Thyroid gland (tissue), 4 donors: ENCODE measurements at regions not wholly inside any gene's neighbourhood (a gene's known extent, or its start where the extent isn't known, plus 50 kb on each side); places are given as distances from the start of the nearest gene placed in this dataset.

ENCODE experiments used
- POLR2A ChIP-seq, 2 donors: fragments of 450-650 bp; IDR thresholded peaks; one replicate each; pipeline ENCODE4 v1.6.1; 2017; ENCODE audit warnings: antibody characterized with exemption in 2 of 2, mild to moderate bottlenecking in 2 of 2, moderate library complexity in 1 of 2
- TF ChIP-seq, protein P1 (sequence below), 6 experiments: fragments of 200-600 bp in 3 of 6; fragments of 450-650 bp in 3 of 6; sonication (generic) in 3 of 6; IDR thresholded peaks; one replicate each; pipeline ENCODE4 v1.5.1; 2016 to 2019; ENCODE audit warnings: antibody characterized with exemption in 6 of 6, mild to moderate bottlenecking in 2 of 6, inconsistent platforms in 1 of 6, moderate library complexity in 1 of 6

DNA sequence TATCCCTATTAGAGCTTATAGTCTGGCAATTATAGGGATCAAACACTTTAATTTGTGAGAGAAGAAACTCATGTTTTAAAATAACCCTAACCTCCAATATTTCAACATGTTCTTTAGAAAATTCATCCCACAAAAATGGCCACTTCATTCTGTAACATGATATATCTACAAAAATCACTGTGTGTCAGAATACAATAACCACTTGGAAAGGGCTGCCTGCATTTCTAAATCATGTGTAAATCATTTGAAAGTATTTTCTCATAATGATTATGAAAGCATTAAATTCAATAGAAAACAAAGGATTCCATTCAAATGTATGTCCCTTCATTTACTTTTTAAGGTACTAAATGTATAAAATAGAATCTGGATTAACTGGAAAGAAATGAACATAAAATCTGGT is 101.4 kb upstream of the NHSL1 start:
- TF ChIP-seq, protein P1, sequence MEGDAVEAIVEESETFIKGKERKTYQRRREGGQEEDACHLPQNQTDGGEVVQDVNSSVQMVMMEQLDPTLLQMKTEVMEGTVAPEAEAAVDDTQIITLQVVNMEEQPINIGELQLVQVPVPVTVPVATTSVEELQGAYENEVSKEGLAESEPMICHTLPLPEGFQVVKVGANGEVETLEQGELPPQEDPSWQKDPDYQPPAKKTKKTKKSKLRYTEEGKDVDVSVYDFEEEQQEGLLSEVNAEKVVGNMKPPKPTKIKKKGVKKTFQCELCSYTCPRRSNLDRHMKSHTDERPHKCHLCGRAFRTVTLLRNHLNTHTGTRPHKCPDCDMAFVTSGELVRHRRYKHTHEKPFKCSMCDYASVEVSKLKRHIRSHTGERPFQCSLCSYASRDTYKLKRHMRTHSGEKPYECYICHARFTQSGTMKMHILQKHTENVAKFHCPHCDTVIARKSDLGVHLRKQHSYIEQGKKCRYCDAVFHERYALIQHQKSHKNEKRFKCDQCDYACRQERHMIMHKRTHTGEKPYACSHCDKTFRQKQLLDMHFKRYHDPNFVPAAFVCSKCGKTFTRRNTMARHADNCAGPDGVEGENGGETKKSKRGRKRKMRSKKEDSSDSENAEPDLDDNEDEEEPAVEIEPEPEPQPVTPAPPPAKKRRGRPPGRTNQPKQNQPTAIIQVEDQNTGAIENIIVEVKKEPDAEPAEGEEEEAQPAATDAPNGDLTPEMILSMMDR (IDR thresholded peaks at IDR 0.05) = no peak
- TF ChIP-seq POLR2A (IDR thresholded peaks at IDR 0.05) = no peak
